Esophagus muscularis mucosa (tissue), 4 donors: ENCODE measurements at regions not wholly inside any gene's neighbourhood (a gene's known extent, or its start where the extent isn't known, plus 50 kb on each side); places are given as distances from the start of the nearest gene placed in this dataset.

Source experiments
- CTCF ChIP-seq, 3 experiments: fragments of 200-600 bp in 2 of 3; fragments of 450-650 bp in 1 of 3; sonication (generic) in 2 of 3; IDR thresholded peaks; one replicate each; pipeline ENCODE4 v1.5.1; 2017 to 2019; ENCODE audit warnings: antibody characterized with exemption in 3 of 3, mild to moderate bottlenecking in 2 of 3, moderate library complexity in 1 of 3
- EP300 ChIP-seq: sonication (generic); formaldehyde crosslinking; IDR thresholded peaks from one replicate; pipeline ENCODE4 v1.6.1; 2017; ENCODE audit warnings: antibody characterized with exemption
- POLR2A ChIP-seq: fragments of 450-650 bp; IDR thresholded peaks from one replicate; pipeline ENCODE4 v1.6.1; 2017; ENCODE audit warnings: antibody characterized with exemption, moderate library complexity, mild to moderate bottlenecking, low read depth
- POLR2AphosphoS5 ChIP-seq, 2 donors: sonication (generic); formaldehyde crosslinking; IDR thresholded peaks; one replicate each; pipeline ENCODE4 v1.6.1; 2017; ENCODE audit warnings: antibody characterized with exemption in 2 of 2

DNA sequence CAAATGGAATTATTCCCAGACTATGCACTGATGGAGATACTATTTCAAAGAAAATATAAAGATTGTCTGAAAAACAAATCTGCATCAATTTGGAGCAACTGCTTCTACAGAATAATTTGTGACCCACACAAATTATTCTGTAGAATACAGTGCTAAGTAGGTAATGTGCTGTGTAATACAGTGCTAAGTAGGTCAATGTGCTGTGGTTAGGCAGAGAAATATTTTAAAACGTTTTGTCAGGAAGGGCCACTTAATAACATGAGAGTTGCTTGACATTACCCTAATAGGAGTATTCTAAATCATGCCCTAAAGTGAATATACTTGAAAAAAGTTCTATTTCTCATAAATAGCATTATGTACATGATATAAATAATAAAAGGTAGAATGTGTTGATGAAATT, 116.5 kb upstream of the KCND2 start:
- TF ChIP-seq CTCF (IDR thresholded peaks at IDR 0.05) (no peak), POLR2A (no peak), EP300 (no peak), POLR2AphosphoS5 (IDR thresholded peaks at IDR 0.05) (no peak)
